COLO829 (cell line): ENCODE measurements at regions not wholly inside any gene's neighbourhood (a gene's known extent, or its start where the extent isn't known, plus 50 kb on each side); places are given as distances from the start of the nearest gene placed in this dataset.

Source experiments
- DNase-seq: peaks from one replicate; pipeline ENCODE4 v3.0.0; 2012; ENCODE audit warnings: low spot score

- DNase-seq: no peak
Observed at GRCh38 chr10:128498378-128498730, 372.1 kb upstream of the MKI67 start.

GRCh38 chr10:128498746-128499145 lies 372.5 kb upstream of the MKI67 start:
- no peak for DNase-seq

- DNase-seq: no peak
Observed at GRCh38 chr10:128499486-128499885, 373.3 kb upstream of the MKI67 start.

DNA sequence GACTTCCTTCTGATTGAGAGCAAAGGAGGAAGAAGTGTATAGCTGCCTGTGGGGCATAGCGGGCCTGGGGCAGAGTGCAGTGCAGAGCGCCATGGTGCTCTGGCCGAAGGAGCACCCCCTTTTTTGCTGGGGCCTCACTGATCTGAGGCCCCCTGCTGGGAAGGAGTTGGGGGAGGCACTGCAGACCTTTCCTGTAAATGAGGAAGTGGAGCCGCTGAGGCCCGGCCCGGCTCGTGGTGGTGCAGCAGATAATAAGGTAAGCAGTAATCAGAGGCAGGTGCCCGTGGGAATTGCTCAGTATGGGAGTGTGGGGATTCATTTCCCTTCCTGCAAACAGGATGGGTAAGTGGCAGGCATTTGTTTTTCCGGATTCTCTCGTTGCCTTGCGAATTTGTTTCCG lies 373.7 kb upstream of the MKI67 start:
- DNase-seq: no peak

DNA sequence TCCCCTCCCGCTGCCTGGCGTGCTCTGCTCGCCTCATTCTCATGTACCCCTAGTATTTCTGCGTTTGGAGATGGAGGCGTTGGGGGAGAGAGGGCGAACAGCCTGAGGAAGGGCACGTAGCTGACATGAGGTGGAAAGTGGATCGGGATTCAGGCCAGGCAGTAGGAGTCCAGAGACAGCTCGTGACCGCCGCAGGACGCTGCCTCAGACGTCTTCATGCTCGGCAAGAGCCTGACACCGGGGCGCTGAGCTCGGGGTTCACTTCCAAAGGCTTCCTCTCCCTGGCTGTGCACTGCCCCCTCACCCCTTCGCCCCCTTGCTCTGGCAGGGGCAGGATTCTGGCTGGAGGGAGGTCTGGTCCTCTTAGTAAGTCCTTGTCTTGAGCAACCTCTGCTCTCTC lies 374.4 kb upstream of the MKI67 start:
- DNase-seq: no peak

GRCh38 chr10:128505346-128505745 lies 379.1 kb upstream of the MKI67 start:
- no peak for DNase-seq

DNA sequence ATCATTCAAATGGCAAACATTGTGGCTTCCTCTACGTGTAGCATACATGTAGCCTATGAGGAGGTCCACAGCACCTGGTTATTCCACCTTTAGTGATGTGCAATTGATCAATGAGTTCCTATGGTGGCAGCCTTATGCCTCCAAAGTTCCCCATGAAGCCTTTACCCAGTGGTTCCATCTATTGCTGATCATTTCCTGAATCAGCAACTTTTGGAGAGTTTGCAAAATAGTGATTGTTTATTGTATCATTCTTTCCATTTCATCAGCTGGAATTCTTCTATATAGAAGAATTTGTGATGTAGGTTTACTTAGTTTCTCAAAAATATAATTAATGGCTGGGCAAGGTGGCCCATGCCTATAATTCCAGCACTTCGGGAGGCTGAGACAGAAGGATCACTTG lies 380.2 kb upstream of the MKI67 start:
- no peak for DNase-seq

GRCh38 chr10:128507066-128507465 lies 380.8 kb upstream of the MKI67 start:
- no peak for DNase-seq

GRCh38 chr10:128511284-128511683 lies 385.1 kb upstream of the MKI67 start:
- DNase-seq: no peak

DNA sequence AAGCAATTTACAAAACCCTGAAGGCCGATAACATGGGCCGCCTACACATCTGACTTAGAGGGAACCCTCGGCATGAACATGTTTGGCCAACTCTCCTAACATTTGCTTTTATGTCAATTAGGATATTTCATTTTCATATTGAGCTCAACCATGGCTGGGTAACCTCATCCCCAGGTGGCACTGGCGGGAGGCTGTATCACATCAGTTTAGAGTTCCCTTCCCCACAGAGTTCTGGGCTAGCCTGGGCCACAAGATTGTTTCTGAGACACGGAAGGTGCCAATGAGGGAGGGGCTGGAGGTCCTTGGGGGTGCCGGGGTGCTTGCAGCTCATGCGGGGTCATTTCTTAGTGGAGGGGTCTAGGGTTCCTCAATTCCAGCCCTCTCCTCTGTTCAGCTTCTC lies 386.5 kb upstream of the MKI67 start:
- DNase-seq: no peak

DNA sequence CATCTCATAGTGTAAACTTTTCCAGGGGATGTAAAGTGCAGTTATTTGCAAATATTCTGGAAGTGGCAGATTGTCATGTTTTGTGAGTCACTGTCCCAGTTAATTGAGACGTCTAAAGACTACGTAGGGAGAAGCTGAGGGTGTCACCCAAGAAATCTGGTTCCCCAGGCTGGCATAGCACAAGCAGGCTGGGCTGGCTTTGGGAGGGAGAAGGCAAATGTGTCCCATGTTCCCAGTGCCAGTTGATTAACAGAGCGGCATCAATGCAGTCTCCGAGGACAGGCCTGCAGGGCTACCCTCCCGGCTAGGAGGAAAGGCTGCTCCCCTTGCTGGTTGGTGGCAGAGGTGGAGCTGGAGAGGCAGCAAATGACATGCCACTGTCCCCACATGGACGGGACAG lies 388.3 kb upstream of the MKI67 start:
- DNase-seq: no peak

DNA sequence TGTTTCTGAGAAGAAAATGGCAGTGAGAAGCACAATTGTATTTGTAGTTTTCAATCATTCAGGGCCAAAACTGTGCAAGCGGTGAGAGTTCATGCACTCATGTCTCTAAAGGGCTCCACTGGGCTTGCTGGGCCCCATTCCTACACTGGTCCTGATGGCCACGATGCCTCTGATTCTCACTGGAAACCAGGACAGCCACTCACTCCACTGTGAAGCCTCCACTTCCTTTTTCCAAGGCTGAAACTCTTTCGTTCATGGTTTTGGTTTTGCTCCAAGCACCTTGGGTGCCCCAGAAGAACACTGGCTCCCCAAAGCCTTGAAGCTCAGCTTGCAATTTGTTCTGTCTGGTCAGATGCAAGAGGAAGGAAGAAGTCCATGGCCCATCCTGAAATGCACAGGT lies 390.0 kb upstream of the MKI67 start:
- no peak for DNase-seq

DNA sequence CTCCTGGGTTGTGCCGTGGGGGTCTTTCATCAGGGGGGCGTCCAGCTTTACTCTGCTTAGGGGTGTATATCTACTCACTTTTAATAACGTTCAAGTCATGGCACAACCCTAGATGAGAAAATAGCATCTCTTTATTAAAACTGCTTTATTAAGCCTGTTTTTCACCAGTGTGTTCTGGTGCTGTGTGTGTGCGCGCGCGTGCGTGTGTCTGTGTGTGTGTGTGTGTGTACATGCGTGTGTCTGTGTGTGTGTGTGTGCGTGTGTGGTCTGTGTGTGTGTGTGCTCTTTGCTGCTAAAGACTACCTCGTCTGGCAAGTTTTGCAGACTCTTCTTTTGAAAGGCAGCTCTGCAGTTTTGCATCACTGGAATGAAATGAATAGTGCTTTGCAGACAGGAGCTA lies 390.9 kb upstream of the MKI67 start:
- DNase-seq: no peak

GRCh38 chr10:128518000-128518399 lies 391.8 kb upstream of the MKI67 start:
- no peak for DNase-seq

DNA sequence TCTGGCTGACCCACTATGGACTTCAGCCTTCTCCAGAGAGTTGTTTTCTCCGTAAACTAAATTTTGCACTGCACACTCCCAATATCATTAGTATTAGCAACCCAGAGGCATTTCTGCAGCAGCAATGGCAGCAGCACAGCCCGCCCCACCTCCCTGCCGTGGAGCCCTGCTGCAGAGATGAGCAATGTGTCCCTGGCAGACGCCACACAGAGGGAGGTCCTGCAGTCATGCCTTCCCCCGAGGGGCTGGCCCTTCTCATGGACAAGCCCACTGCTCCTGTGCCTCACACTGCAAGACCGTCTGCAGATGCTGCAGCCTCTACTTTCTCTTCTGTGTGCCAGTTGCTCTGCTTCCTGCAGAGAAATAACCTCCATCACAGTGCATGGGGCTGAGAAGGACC lies 393.4 kb upstream of the MKI67 start:
- DNase-seq: no peak

DNA sequence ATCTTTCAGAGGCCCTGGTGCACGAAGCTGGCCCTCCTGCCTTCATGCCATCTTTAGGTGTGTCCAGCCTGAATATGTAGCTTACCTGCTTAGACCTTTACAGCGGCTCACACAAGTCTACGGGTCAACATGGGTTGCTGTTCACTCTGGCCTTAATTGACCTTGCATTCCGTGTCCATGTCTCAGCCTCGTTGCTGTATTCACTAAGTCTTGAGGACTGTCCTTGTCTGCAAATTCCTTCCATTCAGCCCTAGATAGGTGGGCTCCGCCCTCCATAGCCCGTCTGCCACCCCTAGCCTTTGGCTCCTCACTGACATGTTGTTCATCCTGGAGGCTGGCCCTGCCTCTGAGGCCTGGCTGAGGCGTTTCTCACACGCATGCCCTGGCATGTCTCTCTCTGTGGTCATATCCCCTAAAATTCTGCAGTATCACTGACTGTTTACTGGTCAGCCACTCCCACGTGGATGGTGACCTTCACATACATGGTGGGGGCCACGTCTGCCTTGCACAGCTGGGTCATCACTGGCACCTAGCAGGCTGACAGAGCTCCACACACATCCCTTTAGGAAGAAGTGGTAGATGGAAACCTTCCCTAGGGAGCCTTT lies 394.1 kb upstream of the MKI67 start:
- no peak for DNase-seq

GRCh38 chr10:128522551-128523308 lies 396.5 kb upstream of the MKI67 start:
- no peak for DNase-seq

DNA sequence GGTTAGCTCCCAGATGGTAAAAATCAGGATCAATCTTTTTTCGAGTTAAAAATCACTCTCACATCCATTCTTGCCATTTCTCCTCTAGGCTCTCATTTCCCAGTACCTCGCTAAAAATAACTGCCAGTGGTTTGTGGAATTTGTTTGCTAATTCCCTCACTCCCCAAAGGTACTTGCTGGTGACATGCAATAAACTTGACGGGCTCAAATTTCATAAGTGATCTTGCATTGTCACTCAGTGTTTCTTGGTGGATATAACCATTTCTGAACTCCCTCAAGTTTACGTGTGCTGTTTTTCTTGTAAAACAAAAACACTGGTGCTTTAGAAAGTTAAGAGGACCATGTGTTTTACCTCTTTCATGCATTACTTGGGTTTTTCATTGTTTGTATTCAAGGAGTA lies 399.2 kb upstream of the MKI67 start:
- no peak for DNase-seq

GRCh38 chr10:128525936-128526335 lies 399.7 kb upstream of the MKI67 start:
- no peak for DNase-seq

GRCh38 chr10:128526791-128527375 lies 400.7 kb upstream of the MKI67 start:
- no peak for DNase-seq

DNA sequence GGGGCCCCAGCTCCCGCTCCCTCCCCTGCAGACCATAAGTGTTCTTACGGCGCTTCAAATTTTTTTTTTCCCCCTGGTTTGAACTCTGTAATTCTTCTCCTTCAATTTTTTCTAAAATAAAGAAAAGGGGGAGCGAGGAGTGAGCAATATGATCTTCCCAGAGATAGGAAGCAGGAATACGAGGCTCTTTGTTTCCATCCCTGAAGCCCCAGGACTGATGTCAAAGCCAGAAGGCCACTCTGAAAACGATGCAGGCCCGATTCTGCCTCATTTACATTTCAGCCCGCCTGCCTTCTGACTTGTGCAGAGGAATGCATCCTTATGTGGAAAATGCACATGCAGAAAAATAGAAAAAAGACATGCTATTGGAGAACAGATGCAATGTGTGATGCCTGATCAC lies 401.5 kb upstream of the MKI67 start:
- DNase-seq: no peak

DNA sequence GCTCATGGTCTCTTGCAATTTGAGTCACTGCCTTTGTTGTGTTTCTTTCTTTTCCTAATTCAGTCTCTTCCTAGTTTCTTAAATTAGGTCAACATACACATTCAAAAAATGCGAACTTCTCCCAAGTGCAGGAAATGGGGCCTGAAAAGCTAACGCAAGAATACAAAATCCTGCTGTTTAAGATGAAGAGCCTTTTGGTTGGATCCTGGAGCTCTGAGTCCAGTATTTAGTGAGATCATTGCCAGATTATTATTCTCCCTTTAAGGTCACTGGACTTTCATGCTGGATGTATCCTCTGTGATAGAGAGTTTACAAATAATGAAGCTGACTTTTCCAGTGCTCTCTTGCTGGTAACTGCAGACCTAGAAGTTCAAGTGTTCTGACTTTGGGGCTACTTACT lies 401.9 kb upstream of the MKI67 start:
- no peak for DNase-seq

- DNase-seq: no peak
Observed at GRCh38 chr10:128528781-128529180, 402.6 kb upstream of the MKI67 start.

DNA sequence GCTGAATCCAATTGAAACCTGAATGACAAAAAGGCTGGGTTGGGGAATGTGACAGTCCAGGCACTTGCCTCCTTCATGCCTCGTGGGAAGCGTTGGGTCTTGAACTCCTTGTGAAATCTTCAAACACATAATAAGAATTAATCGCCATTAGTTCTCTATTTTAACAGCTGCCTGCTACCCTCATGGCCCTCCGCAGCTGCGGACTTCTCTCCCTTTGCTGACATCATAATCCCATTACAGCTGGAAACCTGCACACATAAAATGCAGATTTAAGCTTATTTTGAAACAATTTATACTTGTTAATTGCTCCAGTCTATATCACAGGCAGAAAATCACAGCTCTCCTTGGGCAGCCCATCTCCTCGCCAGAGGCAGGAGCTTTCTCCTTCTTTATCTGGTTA lies 403.0 kb upstream of the MKI67 start:
- DNase-seq: no peak
